Trophoblast cell (in vitro differentiated cells and primary cell): ENCODE measurements at regions not wholly inside any gene's neighbourhood (a gene's known extent, or its start where the extent isn't known, plus 50 kb on each side); places are given as distances from the start of the nearest gene placed in this dataset.

ENCODE experiments used
- DNase-seq, 2 donors: peaks; one replicate each; pipeline ENCODE4 v3.0.0-alpha.2; 2016
- H2AFZ ChIP-seq: 2 replicates; pipeline ENCODE4 v1.6.1; 2013; ENCODE audit warnings: low read length, moderate library complexity, mild to moderate bottlenecking; ENCODE audit not compliant: insufficient read depth, poor library complexity
- H2AK5ac ChIP-seq: 2 replicates; pipeline ENCODE4 v1.6.1; 2013; ENCODE audit warnings: mild to moderate bottlenecking, low read length
- H2BK120ac ChIP-seq: 2 replicates; pipeline ENCODE4 v1.6.1; 2013; ENCODE audit warnings: low read length, mild to moderate bottlenecking, moderate library complexity; ENCODE audit not compliant: insufficient read depth, poor library complexity
- H2BK12ac ChIP-seq: 2 replicates; pipeline ENCODE4 v1.6.1; 2013; ENCODE audit warnings: mild to moderate bottlenecking, low read length, moderate library complexity
- H2BK5ac ChIP-seq: 2 replicates; pipeline ENCODE4 v1.6.1; 2013; ENCODE audit warnings: low read length, low read depth, moderate library complexity, mild to moderate bottlenecking; ENCODE audit not compliant: poor library complexity
- H3K14ac ChIP-seq: 2 replicates; pipeline ENCODE4 v1.6.1; 2013; ENCODE audit warnings: mild to moderate bottlenecking, low read length
- H3K18ac ChIP-seq: 2 replicates; pipeline ENCODE4 v1.6.1; 2013; ENCODE audit warnings: mild to moderate bottlenecking, low read length
- H3K23ac ChIP-seq: 2 replicates; pipeline ENCODE4 v1.6.1; 2013; ENCODE audit warnings: low read length
- H3K27ac ChIP-seq: 2 replicates; pipeline ENCODE4 v1.5.1; 2013; ENCODE audit warnings: low read depth, mild to moderate bottlenecking, inconsistent platforms, low read length, moderate library complexity
- H3K27me3 ChIP-seq: 2 replicates; pipeline ENCODE4 v1.6.1; 2013; ENCODE audit warnings: inconsistent platforms, mild to moderate bottlenecking, low read length, moderate library complexity; ENCODE audit not compliant: insufficient read depth
- H3K36me3 ChIP-seq, 2 experiments: 1 replicate in 1 of 2; 2 replicates in 1 of 2; pipeline ENCODE4 v1.6.1; 2013; ENCODE audit warnings: low read length in 2 of 2, mild to moderate bottlenecking in 2 of 2, moderate library complexity in 1 of 2; ENCODE audit not compliant: insufficient read depth in 2 of 2, control insufficient read depth in 1 of 2
- H3K4ac ChIP-seq: 2 replicates; pipeline ENCODE4 v1.6.1; 2013; ENCODE audit warnings: low read depth, mild to moderate bottlenecking, low read length, moderate library complexity
- H3K4me1 ChIP-seq, 2 experiments: 1 replicate in 1 of 2; 2 replicates in 1 of 2; pipeline ENCODE4 v1.6.1; 2013; ENCODE audit warnings: low read length in 2 of 2, mild to moderate bottlenecking in 2 of 2, moderate library complexity in 1 of 2; ENCODE audit not compliant: insufficient read depth in 2 of 2, control insufficient read depth in 1 of 2
- H3K4me2 ChIP-seq: 2 replicates; pipeline ENCODE4 v1.6.1; 2013; ENCODE audit warnings: inconsistent platforms, mild to moderate bottlenecking, low read length, moderate library complexity
- H3K4me3 ChIP-seq: 2 replicates; pipeline ENCODE4 v1.5.1; 2013; ENCODE audit warnings: mild to moderate bottlenecking, low read depth, low read length, inconsistent platforms
- H3K79me1 ChIP-seq: one replicate; pipeline ENCODE4 v1.6.1; 2013; ENCODE audit warnings: low read length
- H3K79me2 ChIP-seq: 2 replicates; pipeline ENCODE4 v1.6.1; 2013; ENCODE audit warnings: low read length, mild to moderate bottlenecking; ENCODE audit not compliant: control insufficient read depth, insufficient read depth, poor library complexity
- H3K9ac ChIP-seq: 2 replicates; pipeline ENCODE4 v1.6.1; 2013; ENCODE audit warnings: mild to moderate bottlenecking, low read length
- H3K9me3 ChIP-seq: 2 replicates; pipeline ENCODE4 v1.6.1; 2013; ENCODE audit warnings: low read depth, mild to moderate bottlenecking, control low read depth, inconsistent platforms, low read length; ENCODE audit not compliant: insufficient read depth
- H4K12ac ChIP-seq: 2 replicates; pipeline ENCODE4 v1.6.1; 2013; ENCODE audit warnings: low read depth, mild to moderate bottlenecking, low read length, moderate library complexity
- H4K8ac ChIP-seq: 2 replicates; pipeline ENCODE4 v1.6.1; 2013; ENCODE audit warnings: low read depth, mild to moderate bottlenecking, low read length, moderate library complexity
- H4K91ac ChIP-seq: one replicate; pipeline ENCODE4 v1.6.1; 2013; ENCODE audit warnings: low read depth, mild to moderate bottlenecking, low read length, moderate library complexity
- WGBS: extraction: QIAGEN DNeasy Blood & Tissue Kit; methylation state at CpG from one replicate; pipeline ENCODE4 v1.1.7; 2013; ENCODE audit warnings: missing lambda C conversion rate; ENCODE audit not compliant: insufficient read length, insufficient coverage; ENCODE audit errors: extremely low coverage; 5-methylcytosine and 5-hydroxymethylcytosine counted together

- no peak overlapping the region for H3K4me3 ChIP-seq
- no peaks in the 10 kb centered on the region for H3K79me2 ChIP-seq
- no peak overlapping the region for H4K8ac ChIP-seq
- H2AK5ac ChIP-seq, result no peak overlapping the region
- H4K12ac ChIP-seq, result no peak overlapping the region
- H3K18ac ChIP-seq, result no peak overlapping the region
- peaks cover 6 to 12% of the 10 kb centered on the region in 2 experiments for H3K4me1 ChIP-seq
- no peak overlapping the region for H2AFZ ChIP-seq
- H2BK120ac ChIP-seq, result peak overlapping the region; percentile 74
- no peaks in the 10 kb centered on the region for H3K9me3 ChIP-seq
- no peak overlapping the region for H3K4me2 ChIP-seq
- H3K23ac ChIP-seq, result no peak overlapping the region
- no CpG with 5 or more reads among the region's 3 CpGs for WGBS
- H3K27ac ChIP-seq, result peak overlapping the region; percentile 1
- peak overlapping the region; percentile 29 for H4K91ac ChIP-seq
- no peak overlapping the region for H3K4ac ChIP-seq
- peak overlapping the region; percentile 58 for H2BK5ac ChIP-seq
- peak overlapping the region; percentile 16 for H2BK12ac ChIP-seq
- no peaks in the 10 kb centered on the region for H3K36me3 ChIP-seq
- peaks cover 17% of the 10 kb centered on the region for H3K79me1 ChIP-seq
- H3K14ac ChIP-seq, result peak overlapping the region; percentile 11
- no peak overlapping the region for H3K9ac ChIP-seq
- no peak for DNase-seq
- H3K27me3 ChIP-seq, result no peaks in the 10 kb centered on the region
These were observed 111.2 kb upstream of the ADGRF1 start for GRCh38 chr6:47153404-47153755.

GRCh38 chr6:47152666-47153403 lies 110.7 kb upstream of the ADGRF1 start:
- Histone ChIP-seq H3K9me3 (no peaks in the 10 kb centered on the region), H3K27me3 (no peaks in the 10 kb centered on the region), H3K36me3 (no peaks in the 10 kb centered on the region), H2AFZ (no peak overlapping the region), H3K27ac (peak overlapping the region; percentile 39), H3K4me2 (no peak overlapping the region), H3K9ac (no peak overlapping the region), H3K14ac (no peak overlapping the region), H4K8ac (peak overlapping the region; percentile 25), H3K4me3 (no peak overlapping the region), H3K4me1 (peaks cover 6 to 12% of the 10 kb centered on the region in 2 experiments), H2BK120ac (peak overlapping the region; percentile 54), H3K4ac (no peak overlapping the region), H3K18ac (no peak overlapping the region), H4K12ac (no peak overlapping the region), H2BK12ac (peak overlapping the region; percentile 25), H3K79me1 (peaks cover 21% of the 10 kb centered on the region), H2AK5ac (no peak overlapping the region), H3K23ac (no peak overlapping the region), H4K91ac (peak overlapping the region; percentile 58), H3K79me2 (no peaks in the 10 kb centered on the region), H2BK5ac (peak overlapping the region; percentile 67)
- no CpG with 5 or more reads among the region's 3 CpGs for WGBS
- DNase-seq, result peak; percentile 92 to 95

- Histone ChIP-seq H3K4me2 (no peak overlapping the region), H2AK5ac (no peak overlapping the region), H3K27me3 (no peaks in the 10 kb centered on the region), H3K9ac (no peak overlapping the region), H3K4me3 (no peak overlapping the region), H2BK120ac (peak overlapping the region; percentile 81), H3K14ac (peak overlapping the region; percentile 64), H4K8ac (peak overlapping the region; percentile 66), H3K79me1 (peaks cover 27% of the 10 kb centered on the region), H3K36me3 (no peaks in the 10 kb centered on the region), H3K9me3 (no peaks in the 10 kb centered on the region), H3K18ac (peak overlapping the region; percentile 77), H2BK5ac (peak overlapping the region; percentile 61), H3K4ac (no peak overlapping the region), H3K4me1 (peaks cover 10 to 19% of the 10 kb centered on the region in 2 experiments), H3K23ac (no peak overlapping the region), H2AFZ (no peak overlapping the region), H3K27ac (peak overlapping the region; percentile 33), H3K79me2 (no peaks in the 10 kb centered on the region), H4K91ac (peak overlapping the region; percentile 87), H2BK12ac (no peak overlapping the region), H4K12ac (no peak overlapping the region)
- no CpG with 5 or more reads among the region's 8 CpGs for WGBS
- no peak for DNase-seq
These were observed 109.2 kb upstream of the ADGRF1 start for GRCh38 chr6:47151232-47151898.

- no CpG with 5 or more reads among the region's 2 CpGs for WGBS
- H3K4me3 ChIP-seq, result no peak overlapping the region
- H3K9ac ChIP-seq, result no peak overlapping the region
These were observed 107.4 kb upstream of the ADGRF1 start for GRCh38 chr6:47149554-47149953.

More at GRCh38 chr6:47149554-47149953, 107.4 kb upstream of the ADGRF1 start:
- Histone ChIP-seq H3K4ac (no peak overlapping the region), H2BK5ac (no peak overlapping the region), H3K4me2 (no peak overlapping the region), H2AFZ (no peak overlapping the region), H3K14ac (no peak overlapping the region), H2AK5ac (peak overlapping the region; percentile 3), H3K27ac (no peak overlapping the region), H2BK120ac (peak overlapping the region; percentile 2), H4K91ac (no peak overlapping the region), H4K8ac (no peak overlapping the region), H3K36me3 (no peaks in the 10 kb centered on the region), H4K12ac (no peak overlapping the region), H3K27me3 (no peaks in the 10 kb centered on the region), H3K79me2 (no peaks in the 10 kb centered on the region), H3K18ac (no peak overlapping the region), H3K23ac (no peak overlapping the region), H2BK12ac (peak overlapping the region; percentile 58), H3K4me1 (peaks cover 14 to 25% of the 10 kb centered on the region in 2 experiments), H3K79me1 (peaks cover 32% of the 10 kb centered on the region), H3K9me3 (no peaks in the 10 kb centered on the region)
- DNase-seq, result no peak
